NCI-H82 (cell line): ENCODE measurements at regions not wholly inside any gene's neighbourhood (a gene's known extent, or its start where the extent isn't known, plus 50 kb on each side); places are given as distances from the start of the nearest gene placed in this dataset.

Experiments used
- DNase-seq: peaks from one replicate; lab custom pipeline; 2025; lab: John Stamatoyannopoulos, UW

GRCh38 chrX:99091459-99091858 lies 1318.6 kb downstream of the PCDH19 start:
- DNase-seq: no peak

- DNase-seq: no peak
Measured at GRCh38 chrX:99078301-99078700, 1331.8 kb downstream of the PCDH19 start.

- DNase-seq: peak; percentile 0
Measured at GRCh38 chrX:99077099-99077498, 1333.0 kb downstream of the PCDH19 start.

- DNase-seq: no peak
Measured at GRCh38 chrX:99073551-99073950, 1336.5 kb downstream of the PCDH19 start.

- DNase-seq: no peak
Measured at GRCh38 chrX:99051639-99052038, 1358.4 kb downstream of the PCDH19 start.

GRCh38 chrX:99033226-99033901 lies 1376.7 kb downstream of the PCDH19 start:
- DNase-seq: no peak

GRCh38 chrX:99010957-99011356 lies 1399.1 kb downstream of the PCDH19 start:
- DNase-seq: no peak

GRCh38 chrX:99001286-99001685 lies 1408.8 kb downstream of the PCDH19 start:
- DNase-seq: no peak

- DNase-seq: no peak
Measured at GRCh38 chrX:98962996-98963395, 1447.1 kb downstream of the PCDH19 start.

GRCh38 chrX:98956014-98956413 lies 1454.1 kb downstream of the PCDH19 start:
- peak; percentile 12 for DNase-seq

GRCh38 chrX:98939456-98939855 lies 1470.6 kb downstream of the PCDH19 start:
- DNase-seq: no peak

- DNase-seq: no peak
Measured at GRCh38 chrX:98931216-98931615, 1478.9 kb downstream of the PCDH19 start.

GRCh38 chrX:98924511-98924910 lies 1485.6 kb downstream of the PCDH19 start:
- no peak for DNase-seq

GRCh38 chrX:98897191-98897590 lies 1512.9 kb downstream of the PCDH19 start:
- DNase-seq: no peak

GRCh38 chrX:98850639-98851038 lies 1559.4 kb downstream of the PCDH19 start:
- peak; percentile 69 for DNase-seq
